HEK293 (cell line): ENCODE measurements at regions not wholly inside any gene's neighbourhood (a gene's known extent, or its start where the extent isn't known, plus 50 kb on each side); places are given as distances from the start of the nearest gene placed in this dataset.

Experiments used
- CTCF ChIA-PET: fragments of 350-600 bp; formaldehyde crosslinking; extraction: SDS; loops from one replicate; lab custom pipeline; 2021; ENCODE audit warnings: antibody characterized with exemption; lab: Yijun Ruan, JAX
- POLR2A ChIA-PET: fragments of 300-600 bp; formaldehyde crosslinking; extraction: SDS; loops from one replicate; lab custom pipeline; 2020; ENCODE audit warnings: antibody characterized with exemption, inconsistent platforms; lab: Yijun Ruan, JAX
- H3K27ac ChIP-seq: fragments of 200-500 bp; sonication (Bioruptor generic); 2 replicates; pipeline ENCODE4 v1.5.1; 2014; ENCODE audit warnings: low read depth, low read length, control low read depth, inconsistent platforms; ENCODE audit errors: extremely low read depth
- H3K36me3 ChIP-seq, 2 experiments: fragments of 200-500 bp in 1 of 2; sonication (Bioruptor generic) in 1 of 2; 1 replicate in 1 of 2; 2 replicates in 1 of 2; pipeline ENCODE4 v1.5.1; 2014 to 2017; ENCODE audit warnings: inconsistent platforms in 2 of 2, low read length in 2 of 2; ENCODE audit not compliant: control insufficient read depth in 2 of 2, insufficient read depth in 1 of 2
- H3K4me1 ChIP-seq: fragments of 200-500 bp; sonication (Bioruptor generic); 2 replicates; pipeline ENCODE4 v1.5.1; 2014; ENCODE audit warnings: mild to moderate bottlenecking, low read length, inconsistent platforms; ENCODE audit not compliant: control insufficient read depth, insufficient read depth
- H3K4me3 ChIP-seq: 2 replicates; pipeline ENCODE4 v1.5.1; 2011; ENCODE audit warnings: low read depth, mild to moderate bottlenecking, control low read depth, low read length, moderate library complexity
- H3K9me3 ChIP-seq: fragments of 200-500 bp; sonication (Bioruptor generic); 2 replicates; pipeline ENCODE4 v1.5.1; 2014; ENCODE audit warnings: low read depth, low read length, inconsistent platforms; ENCODE audit not compliant: control insufficient read depth, insufficient read depth
- GLIS1 ChIP-seq: fragments of 450-650 bp; formaldehyde crosslinking; IDR thresholded peaks from 2 replicates; pipeline ENCODE4 v1.5.1; 2016; ENCODE audit warnings: missing biosample characterization, missing genetic modification characterization
- INSM2 ChIP-seq: fragments of 450-650 bp; formaldehyde crosslinking; IDR thresholded peaks from 2 replicates; pipeline ENCODE4 v1.5.1; 2016; ENCODE audit warnings: missing biosample characterization, missing genetic modification characterization
- MEIS1 ChIP-seq: sonication (generic); formaldehyde crosslinking; IDR thresholded peaks from 2 replicates; pipeline ENCODE4 v1.8.1; 2022; ENCODE audit warnings: missing genetic modification reagents, mild to moderate bottlenecking, borderline replicate concordance
- MYNN ChIP-seq: fragments of 450-650 bp; formaldehyde crosslinking; IDR thresholded peaks from 2 replicates; pipeline ENCODE4 v1.5.1; 2016; ENCODE audit warnings: missing biosample characterization, missing genetic modification characterization, borderline replicate concordance
- REPIN1 ChIP-seq: fragments of 450-650 bp; formaldehyde crosslinking; IDR thresholded peaks from 2 replicates; pipeline ENCODE4 v1.5.1; 2017; ENCODE audit warnings: missing biosample characterization, missing genetic modification characterization, low read depth
- SCRT2 ChIP-seq: fragments of 450-650 bp; formaldehyde crosslinking; IDR thresholded peaks from 2 replicates; pipeline ENCODE4 v1.5.1; 2016; ENCODE audit warnings: missing biosample characterization, missing genetic modification characterization
- ZFHX2 ChIP-seq: fragments of 450-650 bp; formaldehyde crosslinking; conservative IDR thresholded peaks from 2 replicates; pipeline ENCODE4 v1.5.1; 2016; ENCODE audit warnings: missing biosample characterization, missing genetic modification characterization
- ZFP69B ChIP-seq: fragments of 450-650 bp; formaldehyde crosslinking; IDR thresholded peaks from 2 replicates; pipeline ENCODE4 v1.5.1; 2016; ENCODE audit warnings: missing biosample characterization, missing genetic modification characterization
- ZNF10 ChIP-seq: fragments of 450-650 bp; formaldehyde crosslinking; IDR thresholded peaks from 2 replicates; pipeline ENCODE4 v1.5.1; 2017; ENCODE audit warnings: missing biosample characterization, missing genetic modification characterization
- ZNF16 ChIP-seq: fragments of 450-650 bp; formaldehyde crosslinking; IDR thresholded peaks from 2 replicates; pipeline ENCODE4 v1.5.1; 2016; ENCODE audit warnings: low read depth, missing biosample characterization, missing genetic modification characterization
- ZNF175 ChIP-seq: fragments of 450-650 bp; formaldehyde crosslinking; IDR thresholded peaks from 2 replicates; pipeline ENCODE4 v1.5.1; 2016; ENCODE audit warnings: missing biosample characterization, missing genetic modification characterization
- ZNF2 ChIP-seq: fragments of 450-650 bp; formaldehyde crosslinking; IDR thresholded peaks from 2 replicates; pipeline ENCODE4 v1.5.1; 2016; ENCODE audit warnings: missing biosample characterization, missing genetic modification characterization
- ZNF221 ChIP-seq: fragments of 450-650 bp; formaldehyde crosslinking; IDR thresholded peaks from 2 replicates; pipeline ENCODE4 v1.5.1; 2017; ENCODE audit warnings: missing biosample characterization, missing genetic modification characterization, borderline replicate concordance
- ZNF248 ChIP-seq: fragments of 450-650 bp; formaldehyde crosslinking; IDR thresholded peaks from 2 replicates; pipeline ENCODE4 v1.5.1; 2017; ENCODE audit warnings: missing biosample characterization, missing genetic modification characterization
- ZNF324 ChIP-seq: fragments of 450-650 bp; formaldehyde crosslinking; IDR thresholded peaks from 2 replicates; pipeline ENCODE4 v1.5.1; 2016; ENCODE audit warnings: missing biosample characterization, missing genetic modification characterization
- ZNF423 ChIP-seq: fragments of 450-650 bp; formaldehyde crosslinking; IDR thresholded peaks from 2 replicates; pipeline ENCODE4 v1.5.1; 2016; ENCODE audit warnings: missing biosample characterization, missing genetic modification characterization
- ZNF510 ChIP-seq: fragments of 450-650 bp; formaldehyde crosslinking; IDR thresholded peaks from 2 replicates; pipeline ENCODE4 v1.5.1; 2018; ENCODE audit warnings: mild to moderate bottlenecking, missing genetic modification characterization, missing biosample characterization; ENCODE audit not compliant: insufficient replicate concordance
- ZNF518A ChIP-seq: fragments of 450-650 bp; formaldehyde crosslinking; conservative IDR thresholded peaks from 2 replicates; pipeline ENCODE4 v1.5.1; 2016; ENCODE audit warnings: low read depth, missing biosample characterization, missing genetic modification characterization
- ZNF548 ChIP-seq: fragments of 450-650 bp; formaldehyde crosslinking; IDR thresholded peaks from 2 replicates; pipeline ENCODE4 v1.5.1; 2016; ENCODE audit warnings: missing biosample characterization, missing genetic modification characterization
- ZNF558 ChIP-seq: fragments of 450-650 bp; formaldehyde crosslinking; IDR thresholded peaks from 2 replicates; pipeline ENCODE4 v1.5.1; 2016; ENCODE audit warnings: missing biosample characterization, missing genetic modification characterization
- ZNF560 ChIP-seq: fragments of 450-650 bp; formaldehyde crosslinking; IDR thresholded peaks from 2 replicates; pipeline ENCODE4 v1.5.1; 2017; ENCODE audit warnings: missing biosample characterization, missing genetic modification characterization, borderline replicate concordance
- ZNF623 ChIP-seq: fragments of 450-650 bp; formaldehyde crosslinking; IDR thresholded peaks from 2 replicates; pipeline ENCODE4 v1.5.1; 2016; ENCODE audit warnings: missing biosample characterization, missing genetic modification characterization
- ZNF677 ChIP-seq: fragments of 450-650 bp; IDR thresholded peaks from 2 replicates; pipeline ENCODE4 v1.5.0; 2018; ENCODE audit warnings: missing biosample characterization, mild to moderate bottlenecking, missing genetic modification characterization, moderate library complexity
- ZNF707 ChIP-seq: fragments of 450-650 bp; formaldehyde crosslinking; IDR thresholded peaks from 2 replicates; pipeline ENCODE4 v1.5.1; 2016; ENCODE audit warnings: missing biosample characterization, missing genetic modification characterization
- ZNF768 ChIP-seq: fragments of 450-650 bp; formaldehyde crosslinking; IDR thresholded peaks from 2 replicates; pipeline ENCODE4 v1.5.1; 2018; ENCODE audit warnings: missing biosample characterization, mild to moderate bottlenecking, missing genetic modification characterization
- ZNF777 ChIP-seq: fragments of 450-650 bp; formaldehyde crosslinking; IDR thresholded peaks from 2 replicates; pipeline ENCODE4 v1.5.1; 2017; ENCODE audit warnings: missing biosample characterization, missing genetic modification characterization, borderline replicate concordance
- ZNF791 ChIP-seq: fragments of 450-650 bp; formaldehyde crosslinking; IDR thresholded peaks from 2 replicates; pipeline ENCODE4 v1.5.1; 2016; ENCODE audit warnings: missing biosample characterization, missing genetic modification characterization
- ZSCAN30 ChIP-seq: fragments of 450-650 bp; IDR thresholded peaks from 2 replicates; pipeline ENCODE4 v1.5.1; 2018; ENCODE audit warnings: missing biosample characterization, mild to moderate bottlenecking, missing genetic modification characterization, moderate library complexity
- TF ChIP-seq, protein P1 (sequence below): fragments of 450-650 bp; formaldehyde crosslinking; IDR thresholded peaks from 2 replicates; pipeline ENCODE4 v1.5.1; 2017; ENCODE audit warnings: missing biosample characterization, missing genetic modification characterization
- TF ChIP-seq, protein P2 (sequence below): fragments of 450-650 bp; formaldehyde crosslinking; IDR thresholded peaks from 2 replicates; pipeline ENCODE4 v1.5.1; 2017; ENCODE audit warnings: missing biosample characterization, missing genetic modification characterization

GRCh38 chr16:48041981-48042421 lies 113.8 kb downstream of the ABCC12 start:
- Histone ChIP-seq H3K4me1 (no peaks in the 10 kb centered on the region), H3K4me3 (no peak overlapping the region), H3K9me3 (no peaks in the 10 kb centered on the region), H3K27ac (no peak overlapping the region), H3K36me3 (no peaks in the 10 kb centered on the region)
- POLR2A ChIA-PET, result no interaction called here
- CTCF ChIA-PET, result no interaction called here
- TF ChIP-seq ZNF2 (no peak), ZFP69B (tag by site-specific recombination) (no peak), ZSCAN30 (tag by site-specific recombination) (no peak), ZNF10 (tag by site-specific recombination) (no peak), ZNF248 (tag by site-specific recombination) (no peak), ZFHX2 (no peak), REPIN1 (tag by site-specific recombination) (no peak), ZNF560 (tag by site-specific recombination) (no peak), ZNF510 (tag by site-specific recombination) (no peak), GLIS1 (no peak), ZNF558 (no peak), ZNF777 (tag by site-specific recombination) (no peak), ZNF324 (tag by site-specific recombination) (no peak), MYNN (tag by site-specific recombination) (no peak), ZNF16 (tag by site-specific recombination) (no peak)
- TF ChIP-seq, protein P1, sequence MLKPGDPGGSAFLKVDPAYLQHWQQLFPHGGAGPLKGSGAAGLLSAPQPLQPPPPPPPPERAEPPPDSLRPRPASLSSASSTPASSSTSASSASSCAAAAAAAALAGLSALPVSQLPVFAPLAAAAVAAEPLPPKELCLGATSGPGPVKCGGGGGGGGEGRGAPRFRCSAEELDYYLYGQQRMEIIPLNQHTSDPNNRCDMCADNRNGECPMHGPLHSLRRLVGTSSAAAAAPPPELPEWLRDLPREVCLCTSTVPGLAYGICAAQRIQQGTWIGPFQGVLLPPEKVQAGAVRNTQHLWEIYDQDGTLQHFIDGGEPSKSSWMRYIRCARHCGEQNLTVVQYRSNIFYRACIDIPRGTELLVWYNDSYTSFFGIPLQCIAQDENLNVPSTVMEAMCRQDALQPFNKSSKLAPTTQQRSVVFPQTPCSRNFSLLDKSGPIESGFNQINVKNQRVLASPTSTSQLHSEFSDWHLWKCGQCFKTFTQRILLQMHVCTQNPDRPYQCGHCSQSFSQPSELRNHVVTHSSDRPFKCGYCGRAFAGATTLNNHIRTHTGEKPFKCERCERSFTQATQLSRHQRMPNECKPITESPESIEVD, result no peak
- TF ChIP-seq, protein P2, sequence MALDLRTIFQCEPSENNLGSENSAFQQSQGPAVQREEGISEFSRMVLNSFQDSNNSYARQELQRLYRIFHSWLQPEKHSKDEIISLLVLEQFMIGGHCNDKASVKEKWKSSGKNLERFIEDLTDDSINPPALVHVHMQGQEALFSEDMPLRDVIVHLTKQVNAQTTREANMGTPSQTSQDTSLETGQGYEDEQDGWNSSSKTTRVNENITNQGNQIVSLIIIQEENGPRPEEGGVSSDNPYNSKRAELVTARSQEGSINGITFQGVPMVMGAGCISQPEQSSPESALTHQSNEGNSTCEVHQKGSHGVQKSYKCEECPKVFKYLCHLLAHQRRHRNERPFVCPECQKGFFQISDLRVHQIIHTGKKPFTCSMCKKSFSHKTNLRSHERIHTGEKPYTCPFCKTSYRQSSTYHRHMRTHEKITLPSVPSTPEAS (tag by site-specific recombination), result no peak

DNA sequence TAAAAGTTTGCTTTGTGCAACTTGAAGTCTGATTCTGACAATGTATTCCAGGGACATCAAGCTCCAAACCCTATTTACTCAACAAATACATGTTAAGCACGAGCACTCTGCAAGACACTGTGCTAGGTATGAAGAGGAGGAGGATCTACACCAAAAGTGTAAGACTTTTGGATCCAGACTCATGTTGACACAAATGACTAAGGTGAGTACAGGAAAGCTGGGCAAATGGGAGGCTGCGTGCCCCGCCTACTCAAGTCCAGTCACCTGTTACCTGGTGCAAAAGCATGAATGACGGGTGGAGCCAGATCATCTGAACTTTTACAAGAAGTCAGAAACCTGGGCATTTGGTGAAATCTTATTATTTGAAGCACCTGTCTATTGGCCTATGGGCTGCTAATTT lies 120.7 kb downstream of the ABCC12 start:
- no peak overlapping the region for H3K4me3 ChIP-seq
- H3K9me3 ChIP-seq, result no peaks in the 10 kb centered on the region
- TF ChIP-seq ZNF707 (tag by site-specific recombination), result no peak
- TF ChIP-seq INSM2 (tag by site-specific recombination), result no peak
- TF ChIP-seq ZNF623, result no peak
- no peak for TF ChIP-seq MEIS1 (CRISPR knock-in tag)
- TF ChIP-seq ZNF175 (tag by site-specific recombination), result no peak
- no peak for TF ChIP-seq ZNF768 (tag by site-specific recombination)
- TF ChIP-seq ZNF221 (tag by site-specific recombination), result no peak
- no peak for TF ChIP-seq SCRT2 (tag by site-specific recombination)
- TF ChIP-seq ZNF423 (tag by site-specific recombination), result no peak
- TF ChIP-seq ZNF677 (tag by site-specific recombination), result no peak
- no peak for TF ChIP-seq ZNF791 (tag by site-specific recombination)
- no peak for TF ChIP-seq ZNF518A (tag by site-specific recombination)
- no peak for TF ChIP-seq ZNF548 (tag by site-specific recombination)
- H3K4me1 ChIP-seq, result no peaks in the 10 kb centered on the region
- H3K36me3 ChIP-seq, result no peaks in the 10 kb centered on the region
- CTCF ChIA-PET, result no interaction called here
- H3K27ac ChIP-seq, result no peak overlapping the region
- POLR2A ChIA-PET, result no interaction called here
